COLO668 (cell line): ENCODE measurements at regions not wholly inside any gene's neighbourhood (a gene's known extent, or its start where the extent isn't known, plus 50 kb on each side); places are given as distances from the start of the nearest gene placed in this dataset.
A peak's percentile ranks its signal among the peaks of the same experiment; 100 is the strongest.

Experiments
- DNase-seq: peaks from one replicate; lab custom pipeline; 2025; ENCODE audit not compliant: unreplicated experiment; lab: John Stamatoyannopoulos, UW

- no peak for DNase-seq
These were observed 612.4 kb downstream of the NYAP2 start for GRCh38 chr2:226011716-226012450.

DNA sequence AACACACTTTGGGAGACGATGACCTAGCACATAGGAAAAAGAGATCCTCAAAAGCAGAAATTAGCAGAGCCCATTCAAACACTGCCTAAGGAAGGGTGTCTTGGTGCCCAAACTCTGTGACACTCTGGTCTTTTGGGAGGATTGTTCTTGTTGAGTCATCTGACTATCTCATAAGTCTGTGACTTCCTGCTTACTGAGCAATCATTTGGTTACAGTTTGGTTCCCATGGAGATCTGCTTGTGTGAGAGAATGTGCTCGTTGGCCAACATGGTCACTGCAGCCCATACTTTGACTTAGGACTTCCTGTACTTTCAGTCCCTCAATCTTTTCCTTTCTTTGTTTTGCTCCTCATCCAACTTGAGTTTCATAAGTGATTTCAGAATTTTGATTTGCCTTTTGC lies 602.9 kb downstream of the NYAP2 start:
- no peak for DNase-seq

DNA sequence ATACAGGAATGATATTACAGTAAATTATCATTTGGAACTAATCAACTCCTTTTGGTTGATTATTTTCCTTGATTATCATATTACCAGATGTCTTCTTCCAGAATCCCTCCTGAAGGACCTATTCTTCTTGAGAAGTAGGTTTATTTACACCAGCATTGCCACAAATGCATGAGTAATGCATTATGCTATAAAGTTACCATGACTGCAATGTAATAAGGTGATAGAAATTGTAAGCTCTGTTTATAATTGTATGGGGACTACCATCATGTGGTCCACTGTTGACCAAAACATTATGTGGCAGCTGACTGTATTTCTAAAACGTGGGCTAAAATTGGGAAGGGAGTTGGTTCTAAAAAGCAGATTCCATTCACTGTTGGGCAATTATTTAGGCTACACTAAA lies 602.2 kb downstream of the NYAP2 start:
- no peak for DNase-seq

DNA sequence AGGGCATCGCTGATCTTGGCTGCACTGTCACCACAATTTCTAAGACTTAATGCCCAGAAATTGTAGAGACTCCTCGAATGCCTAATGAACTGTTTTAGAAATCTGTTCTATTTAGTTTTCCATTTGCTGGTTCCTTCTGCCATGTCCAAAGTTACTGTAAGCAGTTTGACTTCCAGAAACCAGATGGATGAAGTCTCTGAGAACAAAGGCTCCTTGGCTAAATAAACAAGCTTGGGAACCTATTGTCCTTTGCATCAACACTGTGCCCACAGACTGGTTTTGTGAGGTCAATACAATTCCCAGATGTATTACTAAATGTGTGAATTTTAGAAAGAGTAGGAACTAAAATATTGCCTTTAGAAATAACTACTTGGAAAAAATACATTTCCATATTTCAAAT lies 600.2 kb downstream of the NYAP2 start:
- DNase-seq = no peak

DNA sequence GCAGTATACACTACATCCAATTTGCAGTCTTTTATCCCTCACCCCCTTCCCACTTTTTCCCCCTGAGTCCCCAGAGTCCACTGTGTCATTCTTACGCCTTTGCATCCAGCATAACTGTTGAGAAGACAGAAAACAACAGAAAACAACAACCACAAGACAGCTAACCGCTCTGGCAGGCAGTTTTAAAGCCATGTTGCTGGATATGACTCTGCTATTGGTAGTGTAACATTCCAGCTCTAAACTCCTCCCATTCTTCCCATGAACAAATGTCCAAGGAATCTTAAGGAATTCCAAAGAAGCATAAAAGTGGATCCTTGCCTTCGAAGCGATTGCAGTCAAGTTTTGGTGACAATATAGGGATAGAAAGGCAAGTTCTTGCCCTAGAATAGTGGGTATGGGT lies 599.1 kb downstream of the NYAP2 start:
- no peak for DNase-seq

GRCh38 chr2:225998116-225998515 lies 598.6 kb downstream of the NYAP2 start:
- no peak for DNase-seq

- no peak for DNase-seq
These were observed 596.9 kb downstream of the NYAP2 start for GRCh38 chr2:225996462-225996828.

- peak; percentile 12 for DNase-seq
These were observed 596.4 kb downstream of the NYAP2 start for GRCh38 chr2:225995796-225996461.

GRCh38 chr2:225994748-225995405 lies 595.4 kb downstream of the NYAP2 start:
- DNase-seq = no peak

DNA sequence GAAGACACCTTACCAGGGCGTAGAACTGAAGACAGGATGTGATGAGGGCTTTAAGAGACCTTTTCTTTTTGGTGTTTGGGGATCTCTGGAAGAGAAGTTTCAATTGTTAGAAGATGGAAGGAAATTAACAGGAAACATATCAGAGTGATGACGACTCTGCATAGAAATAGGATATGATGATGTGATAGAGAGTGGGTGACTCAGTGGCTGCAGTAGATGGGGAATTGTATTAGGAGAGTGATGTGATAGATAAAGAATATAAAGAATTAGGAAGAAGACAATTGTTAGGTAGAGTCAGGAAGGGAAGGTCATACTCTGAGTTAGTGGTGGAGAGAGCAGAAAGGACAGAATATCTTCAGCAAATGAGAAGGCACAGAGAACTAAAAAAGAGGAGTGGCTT lies 593.9 kb downstream of the NYAP2 start:
- no peak for DNase-seq

GRCh38 chr2:225989809-225990208 lies 590.3 kb downstream of the NYAP2 start:
- DNase-seq = no peak

- DNase-seq = no peak
These were observed 580.9 kb downstream of the NYAP2 start for GRCh38 chr2:225980372-225980771.

- DNase-seq = no peak
These were observed 571.9 kb downstream of the NYAP2 start for GRCh38 chr2:225971433-225971832.

- no peak for DNase-seq
These were observed 549.4 kb downstream of the NYAP2 start for GRCh38 chr2:225948903-225949302.

GRCh38 chr2:225938991-225939390 lies 539.5 kb downstream of the NYAP2 start:
- DNase-seq = no peak

DNA sequence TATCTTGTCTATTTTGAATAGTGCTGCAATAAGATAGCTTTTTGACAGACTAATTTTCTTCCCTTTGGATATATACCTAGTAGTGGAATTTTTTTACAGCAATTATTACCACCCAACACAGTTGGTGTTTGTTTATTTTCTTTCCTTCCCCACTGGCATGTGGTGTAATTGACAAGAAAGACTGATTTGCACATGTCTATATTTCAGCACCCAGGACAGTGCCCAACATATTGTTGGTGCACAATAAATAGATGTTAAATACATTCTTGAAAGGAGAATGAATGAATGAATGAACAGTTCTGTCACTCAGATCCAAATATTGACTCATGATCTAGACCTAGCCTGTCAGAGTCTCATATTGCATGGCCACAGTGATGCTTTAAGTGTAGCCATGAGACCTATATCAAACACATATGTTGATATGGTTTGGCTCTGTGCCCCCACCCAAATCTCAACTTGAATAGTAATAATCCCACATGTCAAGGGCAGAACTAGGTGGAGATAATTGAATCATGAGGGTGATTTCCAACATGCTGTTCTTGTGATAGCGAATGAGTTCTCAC lies 538.2 kb downstream of the NYAP2 start:
- no peak for DNase-seq

- no peak for DNase-seq
These were observed 533.4 kb downstream of the NYAP2 start for GRCh38 chr2:225932811-225933413.

DNA sequence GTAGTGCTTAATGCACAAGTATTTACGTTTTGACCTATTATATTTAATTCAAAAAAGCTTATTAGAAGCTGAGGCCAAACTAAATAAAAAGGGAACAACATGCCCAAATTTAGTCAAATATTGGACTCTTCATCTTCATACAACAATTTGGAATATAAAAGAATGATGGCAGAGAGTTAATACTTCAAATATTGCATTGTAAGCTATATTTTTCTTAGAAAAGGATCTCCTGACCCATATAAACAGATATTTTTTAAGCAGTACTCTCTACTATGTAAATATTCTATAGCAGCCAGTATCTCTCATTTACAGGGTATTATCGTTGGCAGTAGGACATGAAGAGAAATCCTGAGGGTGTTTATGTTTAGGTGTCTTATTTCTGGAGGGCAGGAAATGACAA lies 531.2 kb downstream of the NYAP2 start:
- no peak for DNase-seq

GRCh38 chr2:225920621-225921220 lies 521.2 kb downstream of the NYAP2 start:
- no peak for DNase-seq

DNA sequence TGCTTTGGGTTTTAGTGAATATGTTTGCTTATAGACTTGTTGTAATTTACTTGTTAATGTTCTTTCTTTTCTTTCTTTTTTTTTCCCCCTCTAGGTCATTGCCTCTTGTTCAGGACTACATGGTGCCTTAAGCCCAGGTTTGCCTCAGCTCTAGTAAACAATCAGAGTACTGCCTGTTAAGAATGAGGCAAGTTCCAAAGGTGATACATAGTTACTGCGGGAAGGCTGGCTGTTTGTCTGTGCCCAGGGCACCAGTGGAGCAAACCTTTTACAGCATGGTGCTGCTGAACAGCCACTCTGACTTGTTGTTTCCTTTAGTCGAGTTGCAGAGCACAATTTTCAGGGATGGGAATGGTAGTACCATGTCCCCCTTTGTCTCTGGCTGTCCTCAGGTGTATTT lies 517.2 kb downstream of the NYAP2 start:
- no peak for DNase-seq

GRCh38 chr2:225911019-225911418 lies 511.5 kb downstream of the NYAP2 start:
- no peak for DNase-seq
